B cell (primary cell): ENCODE measurements at regions not wholly inside any gene's neighbourhood (a gene's known extent, or its start where the extent isn't known, plus 50 kb on each side); places are given as distances from the start of the nearest gene placed in this dataset.

Source experiments
- ATAC-seq: fragments of 200-7000 bp; cut with Tn5 transposase; one replicate; pipeline ENCODE4 v1.10.0; 2021; ENCODE audit warnings: low read depth, mild to moderate bottlenecking, moderate number of reproducible peaks, moderate library complexity
- CTCF ChIA-PET: fragments of 350-600 bp; sonication (Branson Sonifier 250); formaldehyde crosslinking; loops from one replicate; lab custom pipeline; 2021; ENCODE audit warnings: antibody characterized with exemption, inconsistent platforms; lab: Charles Lee
- POLR2A ChIA-PET: fragments of 350-600 bp; sonication (Branson Sonifier 250); formaldehyde crosslinking; loops from one replicate; lab custom pipeline; 2021; ENCODE audit warnings: antibody characterized with exemption; lab: Charles Lee
- DNase-seq: peaks from one replicate; pipeline ENCODE4 v3.0.0; 2013
- H2AFZ ChIP-seq: 2 replicates; pipeline ENCODE4 v1.6.1; 2012; ENCODE audit warnings: mild to moderate bottlenecking, low read depth, low read length; ENCODE audit not compliant: insufficient read depth, poor library complexity, severe bottlenecking
- H3K27ac ChIP-seq, 2 donors: 1 replicate in 1 of 2; 2 replicates in 1 of 2; pipeline ENCODE4 v1.5.1; 2012 to 2013; ENCODE audit warnings: low read length in 2 of 2, mild to moderate bottlenecking in 2 of 2, moderate library complexity in 1 of 2
- H3K27me3 ChIP-seq, 4 experiments: fragments of 200-600 bp in 1 of 4; sonication (generic) in 1 of 4; replicated peaks in 1 of 4; 1 replicate in 2 of 4; 2 replicates in 2 of 4; pipeline versions ENCODE4 v1.6.1 to v1.7.0; 2013 to 2016; ENCODE audit warnings: low read length in 3 of 4, mild to moderate bottlenecking in 2 of 4, mixed read lengths in 1 of 4, moderate library complexity in 1 of 4; ENCODE audit not compliant: insufficient read depth in 4 of 4, control insufficient read depth in 3 of 4; ENCODE audit errors: control extremely low read depth in 1 of 4
- H3K36me3 ChIP-seq, 2 experiments: replicated peaks in 1 of 2; 1 replicate in 1 of 2; 2 replicates in 1 of 2; pipeline versions ENCODE4 v1.6.1 to v1.7.1; 2013; ENCODE audit warnings: low read length in 1 of 2; ENCODE audit not compliant: insufficient read depth in 2 of 2, control insufficient read depth in 1 of 2; ENCODE audit errors: control extremely low read depth in 1 of 2, extremely low read depth in 1 of 2
- H3K4me1 ChIP-seq, 2 donors: fragments of 200-600 bp in 1 of 2; sonication (generic) in 1 of 2; 1 replicate in 1 of 2; 2 replicates in 1 of 2; pipeline versions ENCODE4 v1.5.1 to v1.6.1; 2013 to 2017; ENCODE audit warnings: low read length in 2 of 2; ENCODE audit not compliant: control insufficient read depth in 2 of 2, insufficient read depth in 2 of 2
- H3K4me2 ChIP-seq: replicated peaks from 2 replicates; pipeline ENCODE3; 2012; ENCODE audit warnings: mild to moderate bottlenecking, low read depth, low read length; ENCODE audit not compliant: poor library complexity, severe bottlenecking
- H3K4me3 ChIP-seq, 5 experiments: fragments of 200-600 bp in 1 of 5; sonication (generic) in 1 of 5; 1 replicate in 3 of 5; 2 replicates in 2 of 5; pipeline versions ENCODE4 v1.5.1 to v1.7.0; 2011 to 2016; ENCODE audit warnings: low read length in 4 of 5, mild to moderate bottlenecking in 4 of 5, low read depth in 2 of 5, control low read depth in 1 of 5, moderate library complexity in 1 of 5; ENCODE audit not compliant: insufficient read depth in 1 of 5; ENCODE audit errors: control extremely low read depth in 1 of 5, extremely low read depth in 1 of 5
- H3K79me2 ChIP-seq: fragments of 200-600 bp; sonication (generic); one replicate; pipeline ENCODE4 v1.6.0; 2016; ENCODE audit warnings: low read length; ENCODE audit not compliant: control insufficient read depth, insufficient read depth
- H3K9ac ChIP-seq: fragments of 200-600 bp; sonication (generic); 2 replicates; pipeline ENCODE4 v1.6.1; 2017; ENCODE audit warnings: mild to moderate bottlenecking, low read length, moderate library complexity
- H3K9me3 ChIP-seq, 3 donors: one replicate each; pipeline versions ENCODE4 v1.6.1 to v1.7.1; 2013; ENCODE audit warnings: low read length in 2 of 3; ENCODE audit not compliant: control insufficient read depth in 2 of 3, insufficient read depth in 1 of 3; ENCODE audit errors: control extremely low read depth in 1 of 3
- H4K20me1 ChIP-seq: 2 replicates; pipeline ENCODE4 v1.6.0; 2012; ENCODE audit warnings: mild to moderate bottlenecking, low read length; ENCODE audit not compliant: insufficient read depth, control insufficient read depth, poor library complexity, severe bottlenecking
- H3K27ac Mint-ChIP-seq: one replicate; pipeline ENCODE4 v1.8.0; 2021; ENCODE audit warnings: mixed read lengths
- H3K27me3 Mint-ChIP-seq: one replicate; pipeline ENCODE4 v1.8.0; 2021; ENCODE audit warnings: mixed read lengths
- H3K4me1 Mint-ChIP-seq: one replicate; pipeline ENCODE4 v1.8.0; 2021; ENCODE audit warnings: mixed read lengths
- H3K4me3 Mint-ChIP-seq: one replicate; pipeline ENCODE4 v1.8.0; 2021; ENCODE audit warnings: mixed read lengths
- H3K9me3 Mint-ChIP-seq: one replicate; pipeline ENCODE4 v1.8.0; 2022; ENCODE audit warnings: mixed read lengths; ENCODE audit not compliant: insufficient read depth
- CTCF ChIP-seq: fragments of 200-600 bp; IDR thresholded peaks from one replicate; pipeline ENCODE4 v1.8.0; 2022; ENCODE audit warnings: antibody characterized with exemption, mild to moderate bottlenecking
- EZH2 ChIP-seq: IDR thresholded peaks from 2 replicates; pipeline ENCODE4 v1.6.1; 2012; ENCODE audit warnings: borderline replicate concordance, low read depth, mild to moderate bottlenecking, moderate library complexity, low read length; ENCODE audit not compliant: insufficient read depth, poor library complexity, severe bottlenecking
- WGBS: methylation state at CpG from one replicate; pipeline ENCODE4 v1.1.5; 2013; ENCODE audit warnings: missing lambda C conversion rate; ENCODE audit not compliant: insufficient coverage; 5-methylcytosine and 5-hydroxymethylcytosine counted together
- intact Hi-C: fragments of 100-400 bp; cut with micrococcal nuclease; formaldehyde crosslinking; loops from one replicate; pipeline ENCODE4 v1.10.0; 2022

- Histone ChIP-seq H3K9ac (peak overlapping the region; percentile 54), H3K27ac (no peak overlapping the region), H2AFZ (peak overlapping the region; percentile 5), H3K4me2 (peak overlapping the region; percentile 87), H4K20me1 (no peaks in the 10 kb centered on the region), H3K79me2 (no peaks in the 10 kb centered on the region), H3K4me3 (peak overlapping the region in 3 of 5 experiments; percentile 48 to 53 (median 52)), H3K4me1 (peaks cover 24 to 25% of the 10 kb centered on the region in 2 donors), H3K9me3 (peaks cover 0 to 3% (median 0%) of the 10 kb centered on the region in 3 donors), H3K36me3 (no peaks in the 10 kb centered on the region), H3K27me3 (peaks cover 0 to 43% (median 12%) of the 10 kb centered on the region in 4 experiments)
- no peak for TF ChIP-seq CTCF
- no peak for TF ChIP-seq EZH2
- ATAC-seq (no peak), DNase-seq (peak; percentile 31)
- peak overlapping the region; percentile 86 for H3K4me3 Mint-ChIP-seq
- ChIA-PET CTCF (no interaction called here), POLR2A (no interaction called here)
- intact Hi-C loops, result no loop called here
- H3K27me3 Mint-ChIP-seq, result peaks cover 37% of the 10 kb centered on the region
- no peaks in the 10 kb centered on the region for H3K9me3 Mint-ChIP-seq
- H3K27ac Mint-ChIP-seq, result no peak overlapping the region
- peaks cover 23% of the 10 kb centered on the region for H3K4me1 Mint-ChIP-seq
- under 1% methylated on average over 35 of the region's 47 CpGs for WGBS
These were observed 223.4 kb upstream of the IL12A start for GRCh38 chr3:159765030-159765859.

- Histone ChIP-seq H3K9me3 (peaks cover 0 to 3% (median 0%) of the 10 kb centered on the region in 3 donors), H3K27me3 (peaks cover 0 to 43% (median 12%) of the 10 kb centered on the region in 4 experiments), H3K36me3 (no peaks in the 10 kb centered on the region), H3K4me2 (peak overlapping the region; percentile 87), H3K9ac (no peak overlapping the region), H2AFZ (no peak overlapping the region), H3K4me1 (peaks cover 24 to 25% of the 10 kb centered on the region in 2 donors), H3K27ac (no peak overlapping the region), H4K20me1 (no peaks in the 10 kb centered on the region), H3K79me2 (no peaks in the 10 kb centered on the region), H3K4me3 (no peak overlapping the region)
- CTCF ChIA-PET, result no interaction called here
- Mint-ChIP-seq H3K9me3 (no peaks in the 10 kb centered on the region), H3K4me3 (peak overlapping the region; percentile 86), H3K27ac (no peak overlapping the region), H3K27me3 (peaks cover 35% of the 10 kb centered on the region), H3K4me1 (peaks cover 23% of the 10 kb centered on the region)
- 77% methylated on average over 5 of the region's 5 CpGs for WGBS
- ATAC-seq (no peak), DNase-seq (no peak)
- POLR2A ChIA-PET, result no interaction called here
- TF ChIP-seq CTCF (no peak), EZH2 (no peak)
- intact Hi-C loops, result no loop called here
These were observed 222.8 kb upstream of the IL12A start for GRCh38 chr3:159765860-159766294.
